ENCODE measurements at regions not wholly inside any gene's neighbourhood (a gene's known extent, or its start where the extent isn't known, plus 50 kb on each side); places are given as distances from the start of the nearest gene placed in this dataset.

DNA sequence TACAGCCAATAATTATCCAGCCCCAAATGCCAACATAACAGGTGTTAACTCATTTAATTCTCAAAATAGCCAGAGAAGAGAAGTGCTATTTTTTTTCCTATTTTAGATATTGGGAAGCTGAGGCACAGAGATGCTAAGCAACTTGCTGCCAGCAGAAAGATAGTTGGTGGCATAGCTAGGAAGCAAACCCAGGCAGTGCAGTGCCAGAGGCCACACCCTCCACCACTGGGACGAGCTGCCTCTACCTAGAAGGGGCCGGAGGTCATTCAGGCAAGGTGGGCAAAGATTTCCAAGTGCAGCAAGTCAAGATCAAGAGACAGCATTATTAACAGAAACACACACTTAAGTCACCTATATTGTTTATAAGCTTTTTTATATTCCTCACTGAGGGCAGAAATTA lies 654.1 kb downstream of the INHBA start:
- no peak overlapping the region for H3K9ac ChIP-seq (ENCODE audit: control insufficient read depth, insufficient read depth, low read length)
- DNase-seq (ENCODE audit: low read depth, low spot score) = no peak
- RAD21 ChIA-PET (ENCODE audit: unreplicated experiment) = interaction anchor here (1.2 to 3.0 kb wide), 2 partner anchors 55 to 648 kb away, joined by 3 to 9 read pairs; no protein-coding TSS in a partner anchor
- 14% methylated on average over 2 of the region's 2 CpGs for WGBS (ENCODE audit: insufficient coverage, insufficient replicate concordance, low lambda C conversion rate, missing lambda C conversion rate)
- no peak overlapping the region for H2AFZ ChIP-seq (ENCODE audit: control insufficient read depth, low read depth, low read length)
- no peak overlapping the region for H3K4me2 ChIP-seq (ENCODE audit: control insufficient read depth, insufficient read depth)
- no peak overlapping the region for H3K4me3 ChIP-seq
- no peak for FAIRE-seq
- H3K4me1 ChIP-seq (ENCODE audit: control insufficient read depth, insufficient read depth, low read length) = no peaks in the 10 kb centered on the region
- CTCF ChIA-PET = interaction anchor here (0.7 to 3.8 kb wide), 7 partner anchors 10 to 656 kb away, joined by 3 to 22 read pairs (median 4); no protein-coding TSS in a partner anchor
- H3K36me3 ChIP-seq (ENCODE audit: control insufficient read depth in 2 of 2, insufficient read depth in 2 of 2, low read length in 1 of 2) = no peaks in the 10 kb centered on the region
- no peaks in the 10 kb centered on the region for H3K9me3 ChIP-seq (replicated peaks; ENCODE audit: control insufficient read depth, insufficient read depth, low read length)
- intact Hi-C loops (cut with micrococcal nuclease; ENCODE audit: unreplicated experiment) (loop anchor here (5.0 kb wide), 1 partner anchor 54 kb away; no protein-coding TSS in a partner anchor), in situ Hi-C loops (cut with MboI) (no loop called here)
- no peak overlapping the region for H3K27ac ChIP-seq (ENCODE audit: control insufficient read depth, insufficient read depth)
- no peak for ATAC-seq
- SMC1A ChIA-PET (ENCODE audit: uncharacterized antibody, unreplicated experiment) = interaction anchor here (1.2 to 1.3 kb wide), 2 partner anchors 57 to 657 kb away, joined by 3 read pairs; no protein-coding TSS in a partner anchor
- H3K79me2 ChIP-seq (ENCODE audit: control insufficient read depth, insufficient read depth, low read length) = no peaks in the 10 kb centered on the region
- POLR2A ChIA-PET = no interaction called here
- H4K20me1 ChIP-seq (ENCODE audit: control insufficient read depth, insufficient read depth) = no peaks in the 10 kb centered on the region
- H3K27me3 ChIP-seq (replicated peaks in 1 of 2; ENCODE audit: control insufficient read depth in 2 of 2, insufficient read depth in 2 of 2, low read length in 1 of 2) = no peaks in the 10 kb centered on the region
- BruUV-seq (replicated peaks) = no TSS peak
- TF ChIP-seq, protein P1, sequence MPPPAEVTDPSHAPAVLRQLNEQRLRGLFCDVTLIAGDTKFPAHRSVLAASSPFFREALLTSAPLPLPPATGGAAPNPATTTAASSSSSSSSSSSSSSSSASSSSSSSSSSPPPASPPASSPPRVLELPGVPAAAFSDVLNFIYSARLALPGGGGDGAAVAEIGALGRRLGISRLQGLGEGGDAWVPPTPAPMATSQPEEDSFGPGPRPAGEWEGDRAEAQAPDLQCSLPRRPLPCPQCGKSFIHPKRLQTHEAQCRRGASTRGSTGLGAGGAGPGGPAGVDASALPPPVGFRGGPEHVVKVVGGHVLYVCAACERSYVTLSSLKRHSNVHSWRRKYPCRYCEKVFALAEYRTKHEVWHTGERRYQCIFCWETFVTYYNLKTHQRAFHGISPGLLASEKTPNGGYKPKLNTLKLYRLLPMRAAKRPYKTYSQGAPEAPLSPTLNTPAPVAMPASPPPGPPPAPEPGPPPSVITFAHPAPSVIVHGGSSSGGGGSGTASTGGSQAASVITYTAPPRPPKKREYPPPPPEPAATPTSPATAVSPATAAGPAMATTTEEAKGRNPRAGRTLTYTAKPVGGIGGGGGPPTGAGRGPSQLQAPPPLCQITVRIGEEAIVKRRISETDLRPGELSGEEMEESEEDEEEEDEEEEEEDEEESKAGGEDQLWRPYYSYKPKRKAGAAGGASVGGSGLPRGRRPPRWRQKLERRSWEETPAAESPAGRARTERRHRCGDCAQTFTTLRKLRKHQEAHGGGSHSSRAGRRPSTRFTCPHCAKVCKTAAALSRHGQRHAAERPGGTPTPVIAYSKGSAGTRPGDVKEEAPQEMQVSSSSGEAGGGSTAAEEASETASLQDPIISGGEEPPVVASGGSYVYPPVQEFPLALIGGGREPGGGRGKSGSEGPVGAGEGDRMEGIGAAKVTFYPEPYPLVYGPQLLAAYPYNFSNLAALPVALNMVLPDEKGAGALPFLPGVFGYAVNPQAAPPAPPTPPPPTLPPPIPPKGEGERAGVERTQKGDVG (CRISPR knock-in tag; IDR thresholded peaks at IDR 0.05) = no peak
- TF ChIP-seq MTA3 (IDR thresholded peaks at IDR 0.05; ENCODE audit: borderline replicate concordance, low read length) (no peak), RAD51 (IDR thresholded peaks at IDR 0.05) (no peak), SP1 (IDR thresholded peaks at IDR 0.05; ENCODE audit: low read depth, low read length) (no peak), STAT3 (IDR thresholded peaks at IDR 0.05; ENCODE audit: low read depth, low read length) (no peak), JUNB (IDR thresholded peaks at IDR 0.05) (no peak), ESRRA (IDR thresholded peaks at IDR 0.05; ENCODE audit: low read length) (no peak), MEF2A (IDR thresholded peaks at IDR 0.05; ENCODE audit: insufficient read depth, low read depth, low read length) (no peak), EED (IDR thresholded peaks at IDR 0.05; ENCODE audit: low read depth) (no peak), SMC3 (IDR thresholded peaks at IDR 0.05; ENCODE audit: borderline replicate concordance, low read length) (no peak), SUZ12 (IDR thresholded peaks at IDR 0.05; ENCODE audit: unreplicated experiment) (no peak), CHD4 (IDR thresholded peaks at IDR 0.05) (no peak), SIN3A (IDR thresholded peaks at IDR 0.05; ENCODE audit: low read depth, low read length) (no peak)
- TF ChIP-seq, protein P2, sequence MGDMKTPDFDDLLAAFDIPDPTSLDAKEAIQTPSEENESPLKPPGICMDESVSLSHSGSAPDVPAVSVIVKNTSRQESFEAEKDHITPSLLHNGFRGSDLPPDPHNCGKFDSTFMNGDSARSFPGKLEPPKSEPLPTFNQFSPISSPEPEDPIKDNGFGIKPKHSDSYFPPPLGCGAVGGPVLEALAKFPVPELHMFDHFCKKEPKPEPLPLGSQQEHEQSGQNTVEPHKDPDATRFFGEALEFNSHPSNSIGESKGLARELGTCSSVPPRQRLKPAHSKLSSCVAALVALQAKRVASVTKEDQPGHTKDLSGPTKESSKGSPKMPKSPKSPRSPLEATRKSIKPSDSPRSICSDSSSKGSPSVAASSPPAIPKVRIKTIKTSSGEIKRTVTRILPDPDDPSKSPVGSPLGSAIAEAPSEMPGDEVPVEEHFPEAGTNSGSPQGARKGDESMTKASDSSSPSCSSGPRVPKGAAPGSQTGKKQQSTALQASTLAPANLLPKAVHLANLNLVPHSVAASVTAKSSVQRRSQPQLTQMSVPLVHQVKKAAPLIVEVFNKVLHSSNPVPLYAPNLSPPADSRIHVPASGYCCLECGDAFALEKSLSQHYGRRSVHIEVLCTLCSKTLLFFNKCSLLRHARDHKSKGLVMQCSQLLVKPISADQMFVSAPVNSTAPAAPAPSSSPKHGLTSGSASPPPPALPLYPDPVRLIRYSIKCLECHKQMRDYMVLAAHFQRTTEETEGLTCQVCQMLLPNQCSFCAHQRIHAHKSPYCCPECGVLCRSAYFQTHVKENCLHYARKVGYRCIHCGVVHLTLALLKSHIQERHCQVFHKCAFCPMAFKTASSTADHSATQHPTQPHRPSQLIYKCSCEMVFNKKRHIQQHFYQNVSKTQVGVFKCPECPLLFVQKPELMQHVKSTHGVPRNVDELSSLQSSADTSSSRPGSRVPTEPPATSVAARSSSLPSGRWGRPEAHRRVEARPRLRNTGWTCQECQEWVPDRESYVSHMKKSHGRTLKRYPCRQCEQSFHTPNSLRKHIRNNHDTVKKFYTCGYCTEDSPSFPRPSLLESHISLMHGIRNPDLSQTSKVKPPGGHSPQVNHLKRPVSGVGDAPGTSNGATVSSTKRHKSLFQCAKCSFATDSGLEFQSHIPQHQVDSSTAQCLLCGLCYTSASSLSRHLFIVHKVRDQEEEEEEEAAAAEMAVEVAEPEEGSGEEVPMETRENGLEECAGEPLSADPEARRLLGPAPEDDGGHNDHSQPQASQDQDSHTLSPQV (IDR thresholded peaks at IDR 0.05) = no peak
- TF ChIP-seq, protein P3, sequence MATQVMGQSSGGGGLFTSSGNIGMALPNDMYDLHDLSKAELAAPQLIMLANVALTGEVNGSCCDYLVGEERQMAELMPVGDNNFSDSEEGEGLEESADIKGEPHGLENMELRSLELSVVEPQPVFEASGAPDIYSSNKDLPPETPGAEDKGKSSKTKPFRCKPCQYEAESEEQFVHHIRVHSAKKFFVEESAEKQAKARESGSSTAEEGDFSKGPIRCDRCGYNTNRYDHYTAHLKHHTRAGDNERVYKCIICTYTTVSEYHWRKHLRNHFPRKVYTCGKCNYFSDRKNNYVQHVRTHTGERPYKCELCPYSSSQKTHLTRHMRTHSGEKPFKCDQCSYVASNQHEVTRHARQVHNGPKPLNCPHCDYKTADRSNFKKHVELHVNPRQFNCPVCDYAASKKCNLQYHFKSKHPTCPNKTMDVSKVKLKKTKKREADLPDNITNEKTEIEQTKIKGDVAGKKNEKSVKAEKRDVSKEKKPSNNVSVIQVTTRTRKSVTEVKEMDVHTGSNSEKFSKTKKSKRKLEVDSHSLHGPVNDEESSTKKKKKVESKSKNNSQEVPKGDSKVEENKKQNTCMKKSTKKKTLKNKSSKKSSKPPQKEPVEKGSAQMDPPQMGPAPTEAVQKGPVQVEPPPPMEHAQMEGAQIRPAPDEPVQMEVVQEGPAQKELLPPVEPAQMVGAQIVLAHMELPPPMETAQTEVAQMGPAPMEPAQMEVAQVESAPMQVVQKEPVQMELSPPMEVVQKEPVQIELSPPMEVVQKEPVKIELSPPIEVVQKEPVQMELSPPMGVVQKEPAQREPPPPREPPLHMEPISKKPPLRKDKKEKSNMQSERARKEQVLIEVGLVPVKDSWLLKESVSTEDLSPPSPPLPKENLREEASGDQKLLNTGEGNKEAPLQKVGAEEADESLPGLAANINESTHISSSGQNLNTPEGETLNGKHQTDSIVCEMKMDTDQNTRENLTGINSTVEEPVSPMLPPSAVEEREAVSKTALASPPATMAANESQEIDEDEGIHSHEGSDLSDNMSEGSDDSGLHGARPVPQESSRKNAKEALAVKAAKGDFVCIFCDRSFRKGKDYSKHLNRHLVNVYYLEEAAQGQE (IDR thresholded peaks at IDR 0.05; ENCODE audit: low read depth, low read length) = no peak

Measured in GM12878 (cell line).